Brain microvascular endothelial cell (primary cell): ENCODE measurements at regions not wholly inside any gene's neighbourhood (a gene's known extent, or its start where the extent isn't known, plus 50 kb on each side); places are given as distances from the start of the nearest gene placed in this dataset.
A peak's percentile ranks its signal among the peaks of the same experiment; 100 is the strongest.

Source experiments
- DNase-seq: peaks from one replicate; pipeline ENCODE4 v3.0.0-alpha.2; 2020
- H3K27ac ChIP-seq: fragments of 250-450 bp; sonication (Bioruptor Pico); 2 replicates; pipeline ENCODE4 v1.5.1; 2020; ENCODE audit warnings: mild to moderate bottlenecking, moderate library complexity
- H3K27me3 ChIP-seq: fragments of 250-450 bp; sonication (Bioruptor Pico); replicated peaks from 2 replicates; pipeline ENCODE4 v1.5.1; 2020; ENCODE audit warnings: mild to moderate bottlenecking
- H3K36me3 ChIP-seq: fragments of 250-450 bp; sonication (Bioruptor Pico); replicated peaks from 2 replicates; pipeline ENCODE4 v1.5.1; 2020; ENCODE audit warnings: mild to moderate bottlenecking
- H3K4me3 ChIP-seq: 2 replicates; pipeline ENCODE4 v1.5.1; 2011; ENCODE audit warnings: low read depth, mild to moderate bottlenecking, control low read depth, low read length, moderate library complexity
- CTCF ChIP-seq: IDR thresholded peaks from 2 replicates; pipeline ENCODE4 v1.5.1; 2011; ENCODE audit warnings: low read depth, mild to moderate bottlenecking, moderate library complexity, low read length, control low read depth, inconsistent platforms; ENCODE audit errors: missing control alignments
- in situ Hi-C: cut with HindIII; loops from 2 replicates; pipeline ENCODE4 v1.10.0; 2017; ENCODE audit warnings: low sequenced_read_pairs, low pct_ligation_motif_present

DNA sequence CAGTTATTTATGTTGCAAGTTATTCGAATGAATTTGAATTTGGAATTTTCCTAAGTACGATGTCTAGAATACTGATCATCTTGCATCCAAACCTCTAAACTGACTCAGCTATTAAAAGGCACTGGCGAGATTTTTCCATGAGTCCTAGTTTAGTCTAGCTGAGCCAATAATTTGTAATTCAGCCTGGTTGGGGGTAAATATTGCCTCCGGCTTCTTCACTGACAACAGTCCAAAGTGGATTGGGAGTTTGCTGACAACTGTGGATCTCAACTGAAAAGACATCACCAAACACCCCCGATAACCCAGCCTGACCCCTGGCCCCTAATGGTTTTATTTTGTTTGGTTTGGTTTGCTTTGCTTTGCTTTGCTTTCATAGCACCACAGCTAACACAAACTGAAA, 189.8 kb upstream of the DAPK1 start:
- TF ChIP-seq CTCF: no peak
- H3K36me3 ChIP-seq: no peaks in the 10 kb centered on the region
- in situ Hi-C loops: no loop called here
- no peaks in the 10 kb centered on the region for H3K27me3 ChIP-seq
- DNase-seq: no peak
- no peak overlapping the region for H3K27ac ChIP-seq
- H3K4me3 ChIP-seq: no peak overlapping the region

DNA sequence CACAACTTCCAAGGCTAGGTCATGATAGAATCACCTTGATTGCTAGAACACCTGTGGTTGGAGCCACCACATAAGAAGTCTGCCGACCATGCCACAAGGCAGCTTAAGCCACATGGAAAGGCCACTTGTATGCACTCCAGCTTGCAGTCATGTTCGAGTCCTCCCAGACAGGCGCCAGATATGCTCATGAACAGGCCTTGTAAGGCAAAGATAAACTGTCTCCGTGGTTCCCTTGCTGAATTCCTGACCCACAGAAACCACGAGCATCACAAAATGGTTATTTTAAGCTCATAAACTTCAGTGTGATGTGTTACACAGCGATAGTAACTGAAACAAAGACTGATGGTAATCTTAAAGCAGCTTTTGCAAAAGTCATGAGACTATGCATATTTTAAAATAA, 188.4 kb upstream of the DAPK1 start:
- Histone ChIP-seq H3K27me3 (no peaks in the 10 kb centered on the region), H3K36me3 (no peaks in the 10 kb centered on the region), H3K27ac (no peak overlapping the region), H3K4me3 (no peak overlapping the region)
- TF ChIP-seq CTCF: no peak
- in situ Hi-C loops: no loop called here
- DNase-seq: peak; percentile 16

- H3K36me3 ChIP-seq: no peaks in the 10 kb centered on the region
Observed at GRCh38 chr9:87310827-87311523, 186.7 kb upstream of the DAPK1 start.

GRCh38 chr9:87319656-87320055, 178.0 kb upstream of the DAPK1 start:
- H3K27ac ChIP-seq: no peak overlapping the region
- H3K4me3 ChIP-seq: no peak overlapping the region
- no peak for DNase-seq
- H3K27me3 ChIP-seq: no peaks in the 10 kb centered on the region
- in situ Hi-C loops: no loop called here
- TF ChIP-seq CTCF: no peak
- no peaks in the 10 kb centered on the region for H3K36me3 ChIP-seq

More at GRCh38 chr9:87310827-87311523, 186.7 kb upstream of the DAPK1 start:
- TF ChIP-seq CTCF: no peak
- Histone ChIP-seq H3K27ac (no peak overlapping the region), H3K4me3 (no peak overlapping the region), H3K27me3 (no peaks in the 10 kb centered on the region)
- in situ Hi-C loops: no loop called here
- DNase-seq: no peak

DNA sequence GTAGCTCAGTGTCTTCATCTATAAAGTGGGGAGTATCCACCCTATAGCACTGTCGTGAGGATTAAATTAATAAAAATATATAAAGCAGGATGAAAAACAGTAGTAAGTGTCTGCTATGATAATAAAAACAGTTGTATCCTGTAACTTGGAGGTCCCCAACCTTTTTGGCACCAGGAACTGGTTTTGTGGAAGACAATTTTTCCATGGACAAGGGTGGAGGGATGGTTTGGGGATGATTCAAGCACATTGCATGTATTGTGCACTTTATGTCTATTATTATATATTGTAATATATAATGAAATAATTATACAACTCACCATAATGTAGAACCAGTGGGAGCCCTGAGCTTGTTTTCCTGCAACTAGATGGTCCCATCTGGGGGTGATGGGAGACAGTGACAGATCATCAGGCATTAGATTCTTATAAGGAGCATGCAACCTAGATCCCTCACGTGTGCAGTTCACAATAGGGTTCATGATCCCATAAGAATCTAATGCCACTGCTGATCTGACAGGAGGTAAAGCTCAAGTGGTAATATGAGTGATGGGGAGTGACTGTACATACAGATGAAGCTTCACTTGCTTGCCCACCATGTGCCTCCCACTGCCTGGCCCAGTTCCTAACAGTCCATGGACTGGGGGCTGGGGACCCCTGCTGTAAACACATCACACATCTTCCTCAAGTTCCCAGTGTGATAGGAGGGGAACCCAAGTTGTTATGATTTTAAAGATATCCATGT, 177.4 kb upstream of the DAPK1 start:
- in situ Hi-C loops: no loop called here
- Histone ChIP-seq H3K4me3 (no peak overlapping the region), H3K27ac (no peak overlapping the region), H3K36me3 (no peaks in the 10 kb centered on the region), H3K27me3 (no peaks in the 10 kb centered on the region)
- DNase-seq: no peak
- TF ChIP-seq CTCF: no peak
